Non-pigmented ciliary epithelial cell (primary cell): ENCODE measurements at regions not wholly inside any gene's neighbourhood (a gene's known extent, or its start where the extent isn't known, plus 50 kb on each side); places are given as distances from the start of the nearest gene placed in this dataset.

Experiments used
- DNase-seq: peaks from one replicate; pipeline ENCODE4 v3.0.0-alpha.2; 2010; ENCODE audit warnings: low read depth

DNA sequence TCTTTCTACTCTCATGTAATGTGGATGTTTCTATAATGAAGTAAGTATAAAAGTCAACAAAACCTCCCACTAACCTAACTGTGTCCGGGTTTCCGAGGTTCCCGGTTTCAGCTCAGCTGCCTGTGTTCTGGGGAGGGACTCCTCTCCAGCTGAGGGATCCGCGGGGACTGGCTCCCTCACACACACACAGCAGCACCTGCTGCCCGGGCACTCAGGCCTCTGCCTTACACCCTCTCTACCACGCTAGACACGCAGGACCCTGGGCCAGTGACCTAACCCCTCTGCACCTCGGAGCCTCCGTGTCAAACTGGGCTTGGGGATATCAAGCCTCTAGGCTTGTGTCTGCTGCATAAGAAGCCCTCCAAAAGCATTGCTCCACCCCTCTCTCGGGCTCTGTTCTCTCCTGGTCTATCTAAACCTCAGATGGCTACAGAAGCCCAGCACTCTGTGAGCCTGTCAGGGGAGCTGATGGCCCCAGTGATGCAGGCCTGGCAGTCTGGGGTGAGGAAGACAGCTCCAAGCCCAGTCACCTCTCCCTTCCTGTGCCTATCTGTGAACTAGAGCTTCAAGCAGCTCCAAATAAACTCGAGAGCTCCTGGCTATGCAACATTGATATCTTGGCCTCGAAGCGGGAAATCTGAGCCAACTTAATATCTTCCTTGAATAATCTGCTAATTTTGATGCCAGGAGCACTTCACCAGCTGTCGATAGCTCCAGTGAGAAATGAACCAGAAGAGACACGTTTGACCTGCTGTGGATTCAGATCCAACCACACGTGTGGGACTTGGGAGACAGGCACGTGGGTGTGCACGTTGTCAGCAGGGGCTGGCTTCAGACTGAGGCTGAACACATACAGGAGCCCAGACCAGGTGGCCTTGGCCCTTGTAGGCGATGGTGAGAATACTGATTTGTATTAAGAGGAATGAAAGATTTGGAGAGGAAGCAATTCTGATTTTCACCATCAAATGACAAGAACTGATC is 232.7 kb upstream of the B3GAT1 start:
- no peak for DNase-seq

DNA sequence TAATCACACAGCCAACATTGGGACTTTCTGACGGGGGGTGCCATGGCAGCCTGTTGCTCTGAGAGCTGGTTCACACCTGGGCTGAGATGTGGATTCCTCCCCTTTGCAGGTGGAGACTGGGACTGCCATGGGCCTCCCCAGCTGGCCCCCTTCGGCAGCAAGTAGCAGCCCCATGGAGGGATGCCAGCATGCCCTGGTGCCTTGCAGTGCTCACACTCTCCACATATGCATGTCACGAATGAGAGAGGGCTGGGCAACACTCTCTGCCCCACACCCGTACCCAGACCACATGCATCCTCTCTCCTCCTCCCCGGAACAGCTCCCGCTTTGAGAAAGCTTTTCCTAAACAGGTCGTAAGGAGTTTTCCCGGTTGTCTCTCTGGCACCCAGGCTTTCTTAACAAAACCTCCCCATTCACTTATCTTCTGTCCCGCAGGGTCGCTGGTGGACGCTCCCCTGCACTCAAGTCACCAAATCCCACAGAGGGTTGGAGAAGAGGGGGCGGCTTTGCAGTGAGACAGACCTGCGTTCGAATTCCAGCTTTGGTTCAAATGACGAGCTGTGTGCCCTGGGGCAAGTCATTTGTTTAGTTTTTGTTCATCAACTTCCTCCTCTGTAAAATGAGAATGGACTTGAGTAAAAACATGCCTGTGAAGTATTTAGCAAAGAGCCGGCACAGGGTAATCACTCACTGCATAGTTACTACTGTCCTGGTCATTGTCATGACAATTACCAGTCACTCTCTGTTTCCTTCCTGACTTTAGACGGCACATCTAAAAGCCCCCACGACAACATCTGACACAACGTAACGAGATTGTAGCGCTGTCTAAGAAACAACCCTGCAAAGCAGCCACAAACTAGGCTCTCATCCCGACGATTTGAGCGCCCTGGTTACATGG is 231.3 kb upstream of the B3GAT1 start:
- no peak for DNase-seq

DNA sequence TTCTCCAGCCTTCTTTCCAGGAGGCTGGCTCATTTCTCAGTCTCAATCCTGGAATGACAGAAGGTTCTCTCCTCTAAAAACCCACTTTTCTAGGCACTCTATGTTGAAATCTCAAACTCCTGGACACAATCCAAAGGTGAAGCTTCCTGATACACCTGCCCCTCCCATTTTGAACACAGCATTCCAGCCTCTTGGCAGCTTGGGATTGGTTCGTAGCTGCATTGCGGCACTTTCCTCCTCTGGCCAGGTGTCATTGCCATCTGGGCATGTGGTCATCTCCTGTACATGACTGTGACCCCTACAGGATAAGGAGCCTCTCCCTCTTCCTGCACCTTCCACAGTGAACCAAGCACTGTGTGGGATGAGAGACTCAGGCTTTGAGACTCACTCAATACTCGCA is 230.2 kb upstream of the B3GAT1 start:
- DNase-seq = no peak

DNA sequence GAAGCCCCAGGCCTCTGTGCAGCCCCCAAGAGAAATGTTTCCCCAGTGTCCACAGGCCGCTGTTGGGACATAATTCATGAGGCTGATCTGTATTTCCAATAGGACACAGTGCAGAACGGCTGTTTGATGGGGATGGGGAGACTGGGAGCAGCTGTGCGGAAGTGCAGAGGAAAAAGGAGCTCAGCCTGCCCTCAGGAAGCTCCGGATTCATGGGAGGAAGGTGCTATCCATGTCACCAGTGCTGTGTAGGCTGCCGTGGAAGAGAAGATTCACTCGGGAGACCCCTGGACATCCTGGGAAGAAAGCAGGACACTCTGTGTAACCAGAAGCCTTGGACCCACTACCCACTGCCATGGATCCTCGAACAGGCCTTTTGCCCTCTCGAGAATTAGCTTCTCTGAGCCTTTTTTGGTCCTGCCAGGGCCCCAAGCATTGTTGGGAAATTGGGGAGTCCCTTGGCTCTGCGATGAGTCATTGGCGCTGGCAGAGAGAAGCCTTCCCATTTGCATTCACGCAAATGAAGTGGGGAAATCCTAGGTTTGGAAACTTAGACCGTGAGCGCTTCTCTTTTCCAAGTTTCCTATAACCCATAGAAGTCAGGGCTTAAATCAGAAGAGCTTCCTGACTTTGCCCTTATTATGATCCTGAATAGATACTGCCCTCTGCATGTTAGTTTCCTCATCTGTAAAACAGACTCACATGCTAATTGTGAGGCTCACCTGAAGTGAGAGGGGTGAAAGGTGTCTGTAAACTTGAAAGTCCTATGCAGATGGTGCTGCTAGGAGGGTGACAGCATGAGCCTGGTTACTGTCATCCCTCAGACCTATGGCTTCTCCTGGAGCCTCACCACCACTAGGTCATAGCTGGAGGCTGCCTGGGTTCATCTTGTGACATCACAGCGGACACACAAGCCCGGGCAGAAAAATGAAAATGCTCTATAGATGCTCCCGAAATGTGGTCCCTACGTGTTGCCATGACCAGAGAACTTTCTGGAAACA is 229.2 kb upstream of the B3GAT1 start:
- DNase-seq = no peak

DNA sequence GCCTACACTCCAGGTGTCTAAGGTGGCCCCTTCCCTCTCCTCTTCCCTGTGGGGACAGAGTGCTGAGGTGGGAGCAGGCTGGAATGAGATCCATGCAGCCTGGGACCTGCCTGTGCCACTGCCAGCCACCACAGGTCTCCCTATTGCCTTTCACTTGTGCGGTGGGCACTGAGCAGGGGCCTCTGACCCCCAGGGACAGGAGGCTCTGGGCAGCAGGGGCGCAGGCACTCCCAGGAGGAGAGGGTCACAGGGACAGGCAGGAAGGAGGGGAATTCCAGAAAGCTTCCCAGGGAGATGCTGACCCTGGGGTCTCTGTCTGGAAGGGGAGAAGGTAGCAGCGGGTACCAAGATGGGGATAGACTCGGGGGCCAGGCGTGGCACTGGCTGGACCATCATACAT is 228.5 kb upstream of the B3GAT1 start:
- DNase-seq = no peak

DNA sequence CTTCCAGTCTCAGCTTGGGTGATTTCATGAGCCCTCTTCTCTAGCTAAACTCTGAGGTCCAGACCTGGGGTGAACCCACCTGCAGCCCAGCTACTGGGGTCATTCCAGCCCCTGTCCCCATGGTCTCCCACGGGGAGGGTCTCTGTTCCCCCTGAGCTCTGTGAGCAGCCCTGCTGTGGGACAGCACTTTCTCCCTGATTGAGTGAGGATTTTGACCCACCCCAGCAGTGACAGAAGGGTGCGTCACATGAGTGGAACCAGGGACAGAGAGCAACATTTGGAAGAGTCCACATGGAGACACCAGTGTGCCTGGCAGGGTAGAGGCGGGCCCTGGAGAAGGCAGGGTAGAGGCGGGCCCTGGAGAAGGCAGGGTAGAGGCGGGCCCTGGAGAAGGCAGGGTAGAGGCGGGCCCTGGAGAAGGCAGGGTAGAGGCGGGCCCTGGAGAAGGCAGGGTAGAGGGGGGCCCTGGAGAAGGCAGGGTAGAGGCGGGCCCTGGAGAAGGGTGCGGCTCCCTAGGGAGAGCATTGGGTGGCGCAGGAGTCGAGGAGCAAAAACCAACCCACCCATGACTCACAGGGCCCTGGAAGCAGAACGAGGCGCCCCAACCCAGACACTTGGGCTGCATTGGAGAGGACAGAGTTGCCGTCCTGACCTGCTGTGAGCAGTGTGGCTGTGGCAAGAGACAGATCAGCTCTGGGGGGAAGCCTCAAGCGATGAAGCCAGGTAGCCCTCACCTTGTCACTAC is 227.7 kb upstream of the B3GAT1 start:
- DNase-seq = no peak

DNA sequence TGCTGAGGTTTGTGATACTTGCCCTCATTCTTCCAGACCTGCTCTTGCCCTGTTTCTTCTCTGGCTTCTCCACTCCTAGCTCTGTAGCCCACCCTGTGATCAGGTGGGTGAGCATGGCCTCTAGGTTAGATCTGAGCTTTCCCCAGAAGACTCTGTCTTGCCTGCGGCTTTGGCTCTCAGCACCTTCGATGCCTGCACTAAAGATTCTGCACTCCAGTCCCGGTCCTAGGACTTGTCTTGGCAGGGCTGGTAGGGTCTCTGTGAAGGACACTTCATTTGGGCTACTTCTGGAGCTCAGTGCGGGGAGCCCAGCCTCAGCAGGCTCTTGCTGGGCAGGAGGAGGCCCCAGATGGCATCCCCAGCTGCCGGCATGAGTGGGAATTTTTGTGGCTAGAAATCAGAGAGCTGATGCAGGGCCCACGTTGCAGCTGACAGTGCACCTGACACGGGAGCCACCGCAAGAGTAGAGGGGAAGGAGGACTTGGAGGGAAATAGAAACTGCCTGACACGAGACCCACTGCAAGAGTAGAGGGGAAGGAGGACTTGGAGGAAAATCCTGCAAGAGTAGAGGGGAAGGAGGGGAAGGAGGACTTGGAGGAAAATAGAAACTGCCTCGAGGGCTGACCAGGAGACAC is 226.9 kb upstream of the B3GAT1 start:
- DNase-seq = no peak

DNA sequence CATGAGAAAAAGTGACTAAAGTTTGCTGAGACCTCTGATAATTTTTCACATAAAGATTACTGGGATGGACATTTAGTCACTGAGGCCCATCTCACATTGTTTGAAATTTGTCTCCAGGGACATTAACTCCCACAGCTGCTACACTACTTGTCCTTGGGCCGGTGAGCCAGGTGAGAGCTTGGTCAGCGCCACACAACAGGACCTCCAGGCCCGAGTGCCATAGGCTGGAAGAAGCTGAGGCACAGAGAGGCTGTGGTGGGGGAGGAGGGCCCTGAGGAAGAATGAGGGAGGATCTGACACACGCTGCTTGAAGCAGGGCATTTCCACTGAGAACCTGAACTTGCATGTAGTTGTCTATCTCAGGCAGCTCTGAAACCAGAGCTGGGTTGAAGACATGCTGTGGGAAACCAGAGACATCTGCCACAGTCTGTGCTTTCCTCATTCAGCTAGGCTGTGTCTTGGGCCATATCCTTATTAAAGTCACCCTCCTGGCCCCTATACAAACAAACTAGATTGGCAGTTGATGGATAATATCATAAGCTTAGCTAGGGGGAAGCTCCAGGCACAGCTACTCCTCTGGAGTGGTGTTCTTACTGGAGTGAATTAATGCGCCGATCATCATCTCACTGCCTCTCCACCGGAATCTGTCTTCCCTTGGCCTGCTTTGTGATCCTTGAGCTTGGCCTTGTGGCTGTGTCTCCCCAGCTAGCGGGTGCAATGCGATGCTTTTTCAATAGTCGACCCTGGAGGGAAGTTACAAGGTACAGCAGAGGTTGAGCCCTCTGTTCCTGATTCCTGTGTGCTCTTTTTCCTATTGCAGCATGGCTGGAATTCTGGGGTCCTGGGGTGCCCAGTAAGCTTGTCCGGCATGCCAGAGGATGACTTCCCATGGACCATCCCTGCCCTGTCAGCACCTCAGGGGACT is 225.3 kb upstream of the B3GAT1 start:
- no peak for DNase-seq

DNA sequence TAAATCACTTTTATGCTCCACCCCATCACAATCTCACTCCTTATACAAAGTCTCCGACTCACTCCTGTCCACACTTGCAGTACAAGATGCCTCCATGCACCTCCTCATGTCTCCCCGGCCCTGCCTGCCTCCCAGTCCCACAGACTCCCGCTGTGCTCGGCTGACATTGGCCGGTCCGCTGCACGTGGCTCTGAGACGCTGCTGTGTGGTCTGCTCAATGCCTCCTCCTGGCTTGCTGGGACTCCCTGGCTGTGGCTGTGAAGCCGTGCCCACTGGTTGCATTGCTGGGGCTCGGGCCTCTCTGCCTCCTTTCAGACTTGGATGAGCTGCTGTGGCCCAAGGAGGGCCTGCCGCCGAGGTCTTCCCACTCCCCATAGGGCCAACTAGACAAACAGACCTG is 224.0 kb upstream of the B3GAT1 start:
- DNase-seq = no peak

DNA sequence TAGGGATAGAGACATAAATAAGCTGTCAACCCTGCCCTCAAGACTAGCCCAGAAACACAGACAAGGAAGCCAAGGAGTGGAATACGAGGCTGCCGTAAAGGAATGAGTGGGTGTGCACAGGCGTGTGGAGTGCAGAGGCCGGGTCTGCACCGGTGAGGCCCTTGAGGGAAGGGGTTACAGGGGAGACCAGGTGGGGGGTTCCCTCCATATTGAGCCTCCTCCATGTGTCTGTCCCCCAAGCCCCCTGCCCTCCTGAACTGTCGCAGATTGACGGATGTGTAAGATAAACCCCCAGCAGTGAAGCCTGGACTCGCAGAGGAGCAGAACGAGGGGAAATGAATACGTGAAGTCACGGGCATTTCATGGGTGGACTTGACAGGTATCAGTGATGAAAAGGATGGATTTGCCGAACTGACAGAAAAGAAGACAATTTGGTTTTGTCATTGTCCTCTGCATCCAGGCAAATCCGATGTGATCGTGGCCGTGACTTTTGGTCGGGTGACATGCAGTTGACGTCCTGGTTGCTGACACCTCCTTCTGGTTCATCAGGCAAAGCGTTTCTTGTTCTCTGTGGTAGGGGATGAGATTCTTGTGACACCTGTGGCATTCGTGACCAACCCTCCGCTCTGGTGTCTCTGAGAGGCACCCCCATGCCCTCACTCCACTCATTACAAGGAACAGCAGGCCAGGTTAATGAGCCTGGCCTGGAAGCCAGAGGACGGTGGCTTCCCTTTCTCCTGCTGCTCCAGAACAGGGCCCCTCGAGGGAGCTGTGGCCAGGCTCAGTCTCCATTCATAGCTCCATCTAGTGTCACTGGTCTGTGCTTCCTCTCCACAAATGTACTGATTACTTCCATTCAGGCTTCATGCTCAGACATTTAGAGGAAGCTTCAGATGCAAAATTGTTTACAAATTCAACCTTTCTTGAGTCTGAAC is 223.1 kb upstream of the B3GAT1 start:
- DNase-seq = no peak

DNA sequence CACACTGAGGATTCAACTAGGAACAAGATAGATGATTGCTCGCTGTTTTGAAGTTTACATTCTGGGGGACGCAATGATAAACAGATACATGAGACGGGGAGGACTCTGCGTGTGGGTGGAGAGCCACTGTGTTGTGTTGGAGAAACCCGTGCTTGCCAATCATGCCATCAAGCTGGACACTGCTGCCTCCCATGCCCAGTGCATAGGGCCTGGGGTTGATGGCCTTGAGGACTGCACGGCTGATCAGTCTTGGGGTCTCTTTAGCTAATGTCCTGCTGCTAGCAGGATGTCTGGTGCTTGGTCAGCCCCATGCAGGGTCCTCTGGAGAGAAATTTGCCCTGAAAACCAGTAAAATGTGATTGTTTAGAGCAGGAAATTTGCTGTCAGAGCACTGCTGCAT is 221.2 kb upstream of the B3GAT1 start:
- DNase-seq = no peak

DNA sequence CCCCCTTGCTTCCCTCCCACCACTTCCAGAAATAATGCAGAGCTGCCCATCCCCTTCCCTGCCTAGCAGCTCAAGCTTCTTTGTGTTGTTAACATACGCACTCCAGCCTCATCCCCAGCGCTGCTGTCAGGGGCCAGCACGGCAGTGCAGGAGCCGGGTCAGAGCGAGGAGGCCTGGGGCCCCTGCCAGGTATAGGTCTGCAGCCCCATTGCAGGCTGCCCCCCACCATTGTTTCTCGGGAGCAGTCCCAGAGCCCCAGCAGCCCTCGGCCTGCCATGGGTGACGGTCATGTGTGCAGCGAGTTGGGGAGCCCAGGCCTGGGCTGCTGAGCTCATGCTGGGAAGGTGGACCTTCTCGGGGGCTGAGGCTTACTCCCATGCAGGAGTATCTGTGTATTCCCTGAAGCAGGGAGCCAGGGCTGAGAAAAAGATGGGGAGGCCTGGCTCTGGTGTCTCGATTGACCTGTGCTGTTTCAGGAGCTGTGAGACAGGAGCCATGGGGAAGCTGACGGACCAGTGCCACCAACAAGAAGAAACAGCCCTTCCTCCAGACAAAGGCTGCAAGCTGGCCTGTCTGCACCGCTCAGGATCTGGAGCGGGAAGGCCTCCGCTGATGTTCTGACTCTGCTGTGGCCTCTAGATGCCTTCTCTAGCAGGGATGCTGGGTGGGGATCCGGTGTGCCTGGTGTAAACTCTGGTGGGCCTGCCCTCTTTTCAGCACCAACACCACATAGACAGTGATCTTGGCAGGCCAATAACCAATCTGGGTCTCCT is 220.5 kb upstream of the B3GAT1 start:
- no peak for DNase-seq

DNA sequence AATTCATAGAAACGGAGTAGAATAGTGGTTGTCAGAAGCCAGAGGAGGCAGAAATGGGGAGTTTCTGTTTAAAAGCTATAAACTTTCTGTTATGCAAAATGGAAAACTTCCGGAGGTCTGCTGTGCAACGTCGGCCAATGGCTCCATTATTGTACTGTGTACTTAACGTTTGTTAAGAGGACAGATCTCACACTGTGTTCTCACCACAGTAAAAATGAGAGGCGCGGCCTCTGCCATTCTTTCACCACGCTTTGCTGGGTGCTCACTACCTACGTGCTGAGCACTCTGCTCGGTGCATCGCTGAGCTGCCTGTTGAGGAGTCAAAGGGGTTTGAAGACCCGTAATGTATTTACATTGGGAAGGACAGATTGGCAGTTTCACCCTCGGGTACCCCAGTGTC is 218.8 kb upstream of the B3GAT1 start:
- DNase-seq = no peak

DNA sequence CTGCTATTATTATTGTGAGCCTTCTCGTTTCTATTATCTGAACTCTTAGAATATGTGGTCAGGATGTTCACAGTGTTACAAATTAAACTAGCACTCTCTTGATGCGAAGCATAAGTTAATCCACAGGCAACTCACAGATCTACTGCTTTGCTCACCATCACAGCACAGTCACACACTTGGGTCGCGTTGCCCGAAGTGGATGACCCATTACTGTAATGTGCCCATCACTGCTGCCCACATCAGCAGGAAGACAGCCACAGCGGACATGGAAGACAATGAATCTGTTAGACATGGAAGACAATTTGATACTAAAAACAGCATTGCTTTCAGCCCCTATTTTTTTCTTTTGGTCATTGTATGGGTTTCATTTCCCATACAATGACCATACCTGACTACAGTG is 216.4 kb upstream of the B3GAT1 start:
- DNase-seq = no peak

DNA sequence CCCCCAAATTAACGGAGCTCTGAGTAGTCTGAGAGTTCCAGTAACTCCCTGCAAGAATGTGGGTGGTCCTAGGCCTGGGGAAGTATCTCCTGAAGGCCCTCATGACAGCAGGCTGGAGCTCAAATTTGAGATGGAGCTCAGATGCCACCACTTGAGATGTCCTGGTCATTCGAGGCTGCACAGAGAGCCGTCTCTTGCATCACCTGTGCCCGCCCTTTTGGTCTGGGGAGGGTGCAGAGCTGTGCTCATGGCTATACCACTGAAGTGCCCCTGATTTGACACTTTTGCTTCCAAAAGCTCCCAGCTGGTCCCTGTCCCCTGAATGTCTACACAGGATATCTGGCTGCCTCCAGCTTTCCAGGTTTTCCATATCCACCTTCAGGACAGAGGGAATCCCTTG is 214.0 kb upstream of the B3GAT1 start:
- no peak for DNase-seq

DNA sequence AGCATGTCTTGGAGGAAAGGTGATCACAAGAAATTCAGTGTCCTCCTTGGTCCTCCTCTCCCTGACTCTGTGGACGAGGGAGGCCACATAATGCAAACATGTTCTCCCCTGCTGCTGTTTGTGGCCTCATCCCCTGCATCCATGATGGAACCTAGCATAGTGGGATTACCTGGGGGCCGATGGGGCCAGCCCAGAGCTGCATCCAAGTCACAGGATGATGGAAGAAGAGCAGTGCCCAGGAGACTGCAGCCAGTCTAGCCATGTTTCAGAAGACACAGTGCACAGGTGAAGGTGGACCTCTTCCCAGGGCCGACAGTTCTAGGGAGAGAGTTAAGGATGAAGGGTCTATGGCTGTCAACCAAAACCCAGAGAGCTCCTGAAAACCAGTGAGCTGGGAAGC is 213.6 kb upstream of the B3GAT1 start:
- DNase-seq = no peak

DNA sequence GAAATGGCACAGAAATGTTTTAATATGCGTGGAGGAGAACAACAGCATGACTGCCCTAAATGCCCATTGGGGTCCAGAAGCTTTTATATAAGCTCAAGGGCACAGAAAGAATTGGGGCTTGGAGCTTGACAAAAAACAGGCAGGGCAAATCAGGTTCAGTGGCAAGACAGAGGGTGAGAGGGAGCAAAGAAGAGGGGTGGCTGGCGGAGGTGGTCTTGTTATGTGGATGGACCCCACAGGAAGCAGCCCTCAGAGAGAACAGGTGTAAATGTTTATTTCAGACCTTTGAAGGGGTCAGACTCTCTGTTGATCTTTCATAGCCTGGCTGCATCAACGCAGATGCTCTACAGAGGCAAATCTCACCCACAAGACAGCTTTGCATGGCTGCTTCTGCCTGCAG is 213.1 kb upstream of the B3GAT1 start:
- DNase-seq = no peak
